GM12878 (cell line): ENCODE measurements at regions not wholly inside any gene's neighbourhood (a gene's known extent, or its start where the extent isn't known, plus 50 kb on each side); places are given as distances from the start of the nearest gene placed in this dataset.

ENCODE experiments used
- ATAC-seq: fragments of 200-7000 bp; cut with Tn5 transposase; 3 replicates; pipeline ENCODE4 v1.9.1; 2020; ENCODE audit warnings: mild to moderate bottlenecking, moderate library complexity
- BruUV-seq: library from RNA; stranded (reverse); fragments of 400-500 nt; replicated peaks from 2 replicates; lab custom pipeline; 2021; lab: Mats Ljungman, UMichigan
- CTCF ChIA-PET: fragments of 300-600 bp; sonication (Branson Sonifier 250); formaldehyde crosslinking; extraction: SDS; loops from one replicate; lab custom pipeline; 2021; ENCODE audit warnings: inconsistent platforms; lab: Yijun Ruan, JAX
- POLR2A ChIA-PET: fragments of 350-600 bp; formaldehyde crosslinking; extraction: SDS; loops from one replicate; lab custom pipeline; 2021; ENCODE audit warnings: inconsistent platforms; lab: Charles Lee
- RAD21 ChIA-PET: fragments of 300-600 bp; sonication (Branson Sonifier 250); formaldehyde crosslinking; loops from one replicate; lab custom pipeline; 2023; ENCODE audit warnings: antibody characterized with exemption; ENCODE audit not compliant: unreplicated experiment; lab: Charles Lee
- SMC1A ChIA-PET: fragments of 300-600 bp; sonication (Branson Sonifier 250); formaldehyde crosslinking; loops from one replicate; lab custom pipeline; 2023; ENCODE audit not compliant: unreplicated experiment, uncharacterized antibody; lab: Charles Lee
- DNase-seq: peaks from one replicate; pipeline ENCODE4 v3.0.0-alpha.2; 2011; ENCODE audit warnings: low read depth, low spot score
- FAIRE-seq: peaks from 3 replicates; lab custom pipeline; 2011; peaks lifted over from hg19 to GRCh38; lab: Jason Lieb, UNC
- H2AFZ ChIP-seq: 2 replicates; pipeline ENCODE4 v1.6.0; 2011; ENCODE audit warnings: low read depth, low read length, control low read depth; ENCODE audit not compliant: control insufficient read depth
- H3K27ac ChIP-seq: 2 replicates; pipeline ENCODE4 v1.5.1; 2011; ENCODE audit warnings: control low read depth; ENCODE audit not compliant: control insufficient read depth, insufficient read depth
- H3K27me3 ChIP-seq, 2 experiments: replicated peaks in 1 of 2; 2 replicates each; pipeline versions ENCODE4 v1.6.0 to v1.6.1; 2011; ENCODE audit warnings: low read length in 1 of 2; ENCODE audit not compliant: control insufficient read depth in 2 of 2, insufficient read depth in 2 of 2
- H3K36me3 ChIP-seq, 2 experiments: 2 replicates each; pipeline ENCODE4 v1.5.1; 2011; ENCODE audit warnings: low read length in 1 of 2; ENCODE audit not compliant: control insufficient read depth in 2 of 2, insufficient read depth in 2 of 2
- H3K4me1 ChIP-seq: 2 replicates; pipeline ENCODE4 v1.6.1; 2011; ENCODE audit warnings: mild to moderate bottlenecking, low read length, moderate library complexity, mixed read lengths; ENCODE audit not compliant: control insufficient read depth, insufficient read depth
- H3K4me2 ChIP-seq: 2 replicates; pipeline ENCODE4 v1.6.0; 2011; ENCODE audit warnings: control low read depth; ENCODE audit not compliant: control insufficient read depth, insufficient read depth
- H3K4me3 ChIP-seq: fragments of 200-600 bp; sonication (generic); 2 replicates; pipeline ENCODE4 v1.5.1; 2016
- H3K79me2 ChIP-seq: 2 replicates; pipeline ENCODE4 v1.6.0; 2011; ENCODE audit warnings: low read length; ENCODE audit not compliant: control insufficient read depth, insufficient read depth
- H3K9ac ChIP-seq: 2 replicates; pipeline ENCODE4 v1.8.0; 2011; ENCODE audit warnings: low read length, control low read depth, mixed read lengths; ENCODE audit not compliant: control insufficient read depth, insufficient read depth
- H3K9me3 ChIP-seq: replicated peaks from 3 replicates; pipeline ENCODE4 v1.5.1; 2011; ENCODE audit warnings: mild to moderate bottlenecking, low read length; ENCODE audit not compliant: control insufficient read depth, insufficient read depth
- H4K20me1 ChIP-seq: 2 replicates; pipeline ENCODE4 v1.6.0; 2011; ENCODE audit not compliant: control insufficient read depth, insufficient read depth
- CHD1 ChIP-seq: IDR thresholded peaks from 2 replicates; pipeline ENCODE4 v1.6.1; 2012; ENCODE audit warnings: low read depth, low read length, improper control_type of control experiment
- CHD4 ChIP-seq: fragments of 200-600 bp; sonication (generic); IDR thresholded peaks from 2 replicates; pipeline ENCODE4 v1.6.1; 2016; ENCODE audit warnings: mild to moderate bottlenecking
- DPF2 ChIP-seq: fragments of 450-650 bp; IDR thresholded peaks from 2 replicates; pipeline ENCODE4 v1.6.1; 2017; ENCODE audit warnings: mild to moderate bottlenecking
- IRF4 ChIP-seq: IDR thresholded peaks from 2 replicates; pipeline ENCODE4 v1.6.1; 2011; ENCODE audit warnings: low read depth, low read length
- MYC ChIP-seq: IDR thresholded peaks from 2 replicates; pipeline ENCODE4 v1.6.1; 2011; ENCODE audit warnings: mild to moderate bottlenecking, low read length, moderate library complexity, inconsistent platforms; ENCODE audit not compliant: insufficient read depth, insufficient replicate concordance, insufficient read length, severe bottlenecking
- RAD51 ChIP-seq: fragments of 450-650 bp; IDR thresholded peaks from 2 replicates; pipeline ENCODE4 v1.6.1; 2016; ENCODE audit warnings: moderate library complexity, mild to moderate bottlenecking, inconsistent platforms
- RCOR1 ChIP-seq: conservative IDR thresholded peaks from 2 replicates; pipeline ENCODE4 v1.6.1; 2012; ENCODE audit warnings: low read depth, low read length, improper control_type of control experiment
- SPI1 ChIP-seq: IDR thresholded peaks from 2 replicates; pipeline ENCODE4 v1.6.1; 2011; ENCODE audit warnings: low read depth, mild to moderate bottlenecking, low read length, moderate library complexity, borderline replicate concordance; ENCODE audit not compliant: insufficient read depth
- ZNF622 ChIP-seq: fragments of 450-650 bp; IDR thresholded peaks from 2 replicates; pipeline ENCODE4 v1.6.1; 2017; ENCODE audit warnings: mild to moderate bottlenecking, inconsistent platforms
- WGBS: methylation state at CpG from one replicate; pipeline ENCODE4 v1.1.6; 2016; ENCODE audit warnings: low lambda C conversion rate; ENCODE audit not compliant: insufficient replicate concordance, insufficient coverage; ENCODE audit errors: missing lambda C conversion rate; 5-methylcytosine and 5-hydroxymethylcytosine counted together
- in situ Hi-C: fragments of 300-500 bp; cut with MboI; formaldehyde crosslinking; loops from 9 replicates; pipeline ENCODE4 v1.14.3; 2018; ENCODE audit warnings: mixed read lengths
- intact Hi-C: fragments of 100-400 bp; cut with micrococcal nuclease; formaldehyde crosslinking; loops from one replicate; pipeline ENCODE4 v1.14.2; 2022; ENCODE audit not compliant: unreplicated experiment
- TF ChIP-seq, protein P1 (sequence below): IDR thresholded peaks from 2 replicates; pipeline ENCODE4 v1.6.1; 2012; ENCODE audit warnings: low read depth, low read length, improper control_type of control experiment
- TF ChIP-seq, protein P2 (sequence below): IDR thresholded peaks from 2 replicates; pipeline ENCODE4 v1.6.1; 2011; ENCODE audit warnings: low read depth, low read length, improper control_type of control experiment, borderline replicate concordance
- TF ChIP-seq, protein P3 (sequence below): fragments of 450-650 bp; IDR thresholded peaks from 2 replicates; pipeline ENCODE4 v1.6.1; 2017; ENCODE audit warnings: mild to moderate bottlenecking, moderate library complexity
- TF ChIP-seq, protein P4 (sequence below), 3 experiments: IDR thresholded peaks in 2 of 3; conservative IDR thresholded peaks in 1 of 3; 2 replicates each; pipeline ENCODE4 v1.5.1; 2011; ENCODE audit warnings: low read depth in 3 of 3, low read length in 3 of 3, mild to moderate bottlenecking in 3 of 3, control low read depth in 2 of 3, moderate library complexity in 2 of 3, inconsistent platforms in 1 of 3, mixed read lengths in 1 of 3; ENCODE audit not compliant: control insufficient read depth in 2 of 3, insufficient read depth in 1 of 3; ENCODE audit errors: extremely low read depth in 1 of 3

DNA sequence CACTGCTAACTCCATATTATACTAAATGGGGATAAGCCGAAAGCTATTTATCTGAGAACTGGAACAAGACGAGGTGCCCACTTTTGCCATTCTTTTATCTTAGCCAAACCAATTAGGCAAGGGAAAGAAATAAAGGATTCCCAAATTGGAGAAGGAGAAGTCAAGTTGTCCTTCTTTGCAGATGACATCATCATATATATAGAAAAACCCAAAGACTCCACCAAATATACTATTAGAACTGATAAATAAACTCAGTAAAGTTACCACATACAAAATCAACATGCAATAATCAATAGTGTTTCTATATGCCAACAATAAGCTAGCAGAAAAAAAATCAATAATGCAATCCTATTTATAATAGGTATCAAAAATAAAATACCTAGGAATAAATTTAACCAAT is 570.3 kb upstream of the EPHA7 start:
- FAIRE-seq = no peak
- Histone ChIP-seq H3K4me2 (no peak overlapping the region), H3K27ac (no peak overlapping the region), H3K79me2 (no peaks in the 10 kb centered on the region), H3K9ac (no peak overlapping the region), H3K4me1 (no peaks in the 10 kb centered on the region), H3K9me3 (no peaks in the 10 kb centered on the region), H4K20me1 (no peaks in the 10 kb centered on the region), H3K27me3 (no peaks in the 10 kb centered on the region; a peak in 1 of 4 replicates), H3K4me3 (no peak overlapping the region), H2AFZ (no peak overlapping the region), H3K36me3 (no peaks in the 10 kb centered on the region)
- intact Hi-C loops (no loop called here), in situ Hi-C loops (no loop called here)
- TF ChIP-seq SPI1 (no peak), RCOR1 (no peak), CHD4 (no peak), IRF4 (no peak), RAD51 (no peak), MYC (no peak), CHD1 (no peak), DPF2 (no peak), ZNF622 (no peak)
- TF ChIP-seq, protein P1, sequence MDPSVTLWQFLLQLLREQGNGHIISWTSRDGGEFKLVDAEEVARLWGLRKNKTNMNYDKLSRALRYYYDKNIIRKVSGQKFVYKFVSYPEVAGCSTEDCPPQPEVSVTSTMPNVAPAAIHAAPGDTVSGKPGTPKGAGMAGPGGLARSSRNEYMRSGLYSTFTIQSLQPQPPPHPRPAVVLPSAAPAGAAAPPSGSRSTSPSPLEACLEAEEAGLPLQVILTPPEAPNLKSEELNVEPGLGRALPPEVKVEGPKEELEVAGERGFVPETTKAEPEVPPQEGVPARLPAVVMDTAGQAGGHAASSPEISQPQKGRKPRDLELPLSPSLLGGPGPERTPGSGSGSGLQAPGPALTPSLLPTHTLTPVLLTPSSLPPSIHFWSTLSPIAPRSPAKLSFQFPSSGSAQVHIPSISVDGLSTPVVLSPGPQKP = no peak
- TF ChIP-seq, protein P2, sequence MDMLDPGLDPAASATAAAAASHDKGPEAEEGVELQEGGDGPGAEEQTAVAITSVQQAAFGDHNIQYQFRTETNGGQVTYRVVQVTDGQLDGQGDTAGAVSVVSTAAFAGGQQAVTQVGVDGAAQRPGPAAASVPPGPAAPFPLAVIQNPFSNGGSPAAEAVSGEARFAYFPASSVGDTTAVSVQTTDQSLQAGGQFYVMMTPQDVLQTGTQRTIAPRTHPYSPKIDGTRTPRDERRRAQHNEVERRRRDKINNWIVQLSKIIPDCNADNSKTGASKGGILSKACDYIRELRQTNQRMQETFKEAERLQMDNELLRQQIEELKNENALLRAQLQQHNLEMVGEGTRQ = no peak
- TF ChIP-seq, protein P3, sequence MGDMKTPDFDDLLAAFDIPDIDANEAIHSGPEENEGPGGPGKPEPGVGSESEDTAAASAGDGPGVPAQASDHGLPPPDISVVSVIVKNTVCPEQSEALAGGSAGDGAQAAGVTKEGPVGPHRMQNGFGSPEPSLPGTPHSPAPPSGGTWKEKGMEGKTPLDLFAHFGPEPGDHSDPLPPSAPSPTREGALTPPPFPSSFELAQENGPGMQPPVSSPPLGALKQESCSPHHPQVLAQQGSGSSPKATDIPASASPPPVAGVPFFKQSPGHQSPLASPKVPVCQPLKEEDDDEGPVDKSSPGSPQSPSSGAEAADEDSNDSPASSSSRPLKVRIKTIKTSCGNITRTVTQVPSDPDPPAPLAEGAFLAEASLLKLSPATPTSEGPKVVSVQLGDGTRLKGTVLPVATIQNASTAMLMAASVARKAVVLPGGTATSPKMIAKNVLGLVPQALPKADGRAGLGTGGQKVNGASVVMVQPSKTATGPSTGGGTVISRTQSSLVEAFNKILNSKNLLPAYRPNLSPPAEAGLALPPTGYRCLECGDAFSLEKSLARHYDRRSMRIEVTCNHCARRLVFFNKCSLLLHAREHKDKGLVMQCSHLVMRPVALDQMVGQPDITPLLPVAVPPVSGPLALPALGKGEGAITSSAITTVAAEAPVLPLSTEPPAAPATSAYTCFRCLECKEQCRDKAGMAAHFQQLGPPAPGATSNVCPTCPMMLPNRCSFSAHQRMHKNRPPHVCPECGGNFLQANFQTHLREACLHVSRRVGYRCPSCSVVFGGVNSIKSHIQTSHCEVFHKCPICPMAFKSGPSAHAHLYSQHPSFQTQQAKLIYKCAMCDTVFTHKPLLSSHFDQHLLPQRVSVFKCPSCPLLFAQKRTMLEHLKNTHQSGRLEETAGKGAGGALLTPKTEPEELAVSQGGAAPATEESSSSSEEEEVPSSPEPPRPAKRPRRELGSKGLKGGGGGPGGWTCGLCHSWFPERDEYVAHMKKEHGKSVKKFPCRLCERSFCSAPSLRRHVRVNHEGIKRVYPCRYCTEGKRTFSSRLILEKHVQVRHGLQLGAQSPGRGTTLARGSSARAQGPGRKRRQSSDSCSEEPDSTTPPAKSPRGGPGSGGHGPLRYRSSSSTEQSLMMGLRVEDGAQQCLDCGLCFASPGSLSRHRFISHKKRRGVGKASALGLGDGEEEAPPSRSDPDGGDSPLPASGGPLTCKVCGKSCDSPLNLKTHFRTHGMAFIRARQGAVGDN = no peak
- TF ChIP-seq, protein P4, sequence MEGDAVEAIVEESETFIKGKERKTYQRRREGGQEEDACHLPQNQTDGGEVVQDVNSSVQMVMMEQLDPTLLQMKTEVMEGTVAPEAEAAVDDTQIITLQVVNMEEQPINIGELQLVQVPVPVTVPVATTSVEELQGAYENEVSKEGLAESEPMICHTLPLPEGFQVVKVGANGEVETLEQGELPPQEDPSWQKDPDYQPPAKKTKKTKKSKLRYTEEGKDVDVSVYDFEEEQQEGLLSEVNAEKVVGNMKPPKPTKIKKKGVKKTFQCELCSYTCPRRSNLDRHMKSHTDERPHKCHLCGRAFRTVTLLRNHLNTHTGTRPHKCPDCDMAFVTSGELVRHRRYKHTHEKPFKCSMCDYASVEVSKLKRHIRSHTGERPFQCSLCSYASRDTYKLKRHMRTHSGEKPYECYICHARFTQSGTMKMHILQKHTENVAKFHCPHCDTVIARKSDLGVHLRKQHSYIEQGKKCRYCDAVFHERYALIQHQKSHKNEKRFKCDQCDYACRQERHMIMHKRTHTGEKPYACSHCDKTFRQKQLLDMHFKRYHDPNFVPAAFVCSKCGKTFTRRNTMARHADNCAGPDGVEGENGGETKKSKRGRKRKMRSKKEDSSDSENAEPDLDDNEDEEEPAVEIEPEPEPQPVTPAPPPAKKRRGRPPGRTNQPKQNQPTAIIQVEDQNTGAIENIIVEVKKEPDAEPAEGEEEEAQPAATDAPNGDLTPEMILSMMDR (IDR thresholded peaks at IDR 0.05 in 2 of 3, conservative IDR thresholded peaks at IDR 0.05 in 1 of 3; ENCODE audit: control insufficient read depth in 2 of 3, extremely low read depth in 1 of 3, insufficient read depth in 1 of 3, low read depth in 3 of 3, low read length in 3 of 3) = no peak
- SMC1A ChIA-PET = no interaction called here
- ATAC-seq = no peak
- RAD21 ChIA-PET = no interaction called here
- DNase-seq = no peak
- 42% methylated on average over 2 of the region's 2 CpGs for WGBS
- BruUV-seq = no TSS peak
- POLR2A ChIA-PET = no interaction called here
- CTCF ChIA-PET = no interaction called here
